Naive thymus-derived CD4-positive, alpha-beta T cell (primary cell): ENCODE measurements at regions not wholly inside any gene's neighbourhood (a gene's known extent, or its start where the extent isn't known, plus 50 kb on each side); places are given as distances from the start of the nearest gene placed in this dataset.

ENCODE experiments used
- ATAC-seq: fragments of 150-1000 bp; cut with Tn5 transposase; 2 replicates; pipeline ENCODE4 v1.10.0; 2021; ENCODE audit warnings: mild to moderate bottlenecking, moderate library complexity
- CTCF ChIA-PET: fragments of 350-600 bp; sonication (Branson Sonifier 250); formaldehyde crosslinking; loops from one replicate; lab custom pipeline; 2021; ENCODE audit warnings: antibody characterized with exemption; lab: Charles Lee
- POLR2A ChIA-PET: fragments of 350-600 bp; sonication (Branson Sonifier 250); formaldehyde crosslinking; loops from one replicate; lab custom pipeline; 2021; ENCODE audit warnings: antibody characterized with exemption, inconsistent platforms; lab: Charles Lee
- DNase-seq, 9 donors: peaks; one replicate each; pipeline versions ENCODE4 v3.0.0 to v3.0.0-alpha.2; 2020 to 2022; ENCODE audit warnings: mixed read lengths in 1 of 9
- H3K27ac ChIP-seq: one replicate; pipeline ENCODE4 v1.7.0; 2013; ENCODE audit warnings: mild to moderate bottlenecking, low read depth, low read length, moderate library complexity
- H3K27me3 ChIP-seq, 2 donors: one replicate each; pipeline ENCODE4 v1.7.0; 2013; ENCODE audit warnings: low read length in 2 of 2, mild to moderate bottlenecking in 2 of 2, moderate library complexity in 2 of 2; ENCODE audit not compliant: control insufficient read depth in 2 of 2, insufficient read depth in 2 of 2
- H3K36me3 ChIP-seq, 3 experiments: 1 replicate in 2 of 3; 2 replicates in 1 of 3; pipeline ENCODE4 v1.7.0; 2013; ENCODE audit warnings: low read length in 3 of 3, mild to moderate bottlenecking in 3 of 3, moderate library complexity in 1 of 3; ENCODE audit not compliant: insufficient read depth in 3 of 3, control insufficient read depth in 2 of 3
- H3K4me1 ChIP-seq, 2 donors: one replicate each; pipeline ENCODE4 v1.7.0; 2013; ENCODE audit warnings: low read length in 2 of 2, mild to moderate bottlenecking in 2 of 2, moderate library complexity in 1 of 2; ENCODE audit not compliant: control insufficient read depth in 2 of 2, insufficient read depth in 2 of 2
- H3K4me3 ChIP-seq: 2 replicates; pipeline ENCODE4 v1.7.0; 2013; ENCODE audit warnings: mild to moderate bottlenecking, low read length
- H3K9me3 ChIP-seq, 3 experiments: 1 replicate in 2 of 3; 2 replicates in 1 of 3; pipeline ENCODE4 v1.7.0; 2013; ENCODE audit warnings: low read length in 3 of 3; ENCODE audit not compliant: control insufficient read depth in 2 of 3
- H3K27ac Mint-ChIP-seq, 9 donors: one replicate each; pipeline ENCODE4 v1.8.0; 2020 to 2022; ENCODE audit warnings: mixed read lengths in 9 of 9, mild to moderate bottlenecking in 8 of 9, moderate library complexity in 5 of 9, inconsistent platforms in 2 of 9
- H3K27me3 Mint-ChIP-seq, 5 donors: one replicate each; pipeline ENCODE4 v1.8.0; 2021 to 2022; ENCODE audit warnings: mixed read lengths in 5 of 5, mild to moderate bottlenecking in 1 of 5
- H3K36me3 Mint-ChIP-seq, 5 donors: one replicate each; pipeline ENCODE4 v1.8.0; 2020 to 2022; ENCODE audit warnings: mixed read lengths in 5 of 5, mild to moderate bottlenecking in 3 of 5, inconsistent platforms in 1 of 5
- H3K4me1 Mint-ChIP-seq, 7 donors: one replicate each; pipeline ENCODE4 v1.8.0; 2020 to 2022; ENCODE audit warnings: mixed read lengths in 7 of 7, mild to moderate bottlenecking in 3 of 7, inconsistent platforms in 1 of 7
- H3K4me3 Mint-ChIP-seq, 10 donors: one replicate each; pipeline ENCODE4 v1.8.0; 2020 to 2022; ENCODE audit warnings: mild to moderate bottlenecking in 10 of 10, mixed read lengths in 10 of 10, moderate library complexity in 6 of 10, inconsistent platforms in 2 of 10
- H3K9me3 Mint-ChIP-seq, 11 donors: one replicate each; pipeline ENCODE4 v1.8.0; 2020 to 2022; ENCODE audit warnings: mixed read lengths in 11 of 11, mild to moderate bottlenecking in 4 of 11, inconsistent platforms in 1 of 11, moderate library complexity in 1 of 11
- intact Hi-C, 2 donors: fragments of 100-400 bp; cut with micrococcal nuclease; formaldehyde crosslinking; loops; one replicate each; pipeline ENCODE4 v1.15.1; 2023

- intact Hi-C loops: no loop called here
- peaks cover 0 to 4% (median 0%) of the 10 kb centered on the region in 11 donors for H3K9me3 Mint-ChIP-seq
- no peaks in the 10 kb centered on the region for H3K4me1 ChIP-seq
- H3K4me3 ChIP-seq: no peak overlapping the region
- no peak overlapping the region for H3K27ac Mint-ChIP-seq
- ATAC-seq: no peak
- H3K36me3 Mint-ChIP-seq: no peaks in the 10 kb centered on the region
- no peaks in the 10 kb centered on the region for H3K27me3 Mint-ChIP-seq
- POLR2A ChIA-PET: no interaction called here
- no peaks in the 10 kb centered on the region for H3K36me3 ChIP-seq
- H3K27me3 ChIP-seq: no peaks in the 10 kb centered on the region
- H3K27ac ChIP-seq: no peak overlapping the region
- no peak overlapping the region for H3K4me3 Mint-ChIP-seq
- no peaks in the 10 kb centered on the region for H3K9me3 ChIP-seq
- no peaks in the 10 kb centered on the region for H3K4me1 Mint-ChIP-seq
- DNase-seq: no peak
- CTCF ChIA-PET: no interaction called here
These were observed 593.7 kb upstream of the CHAC2 start for GRCh38 chr2:53173698-53174455.

GRCh38 chr2:53173091-53173490 lies 594.5 kb upstream of the CHAC2 start:
- no peaks in the 10 kb centered on the region for H3K4me1 Mint-ChIP-seq
- Histone ChIP-seq H3K4me3 (no peak overlapping the region), H3K27me3 (no peaks in the 10 kb centered on the region), H3K9me3 (no peaks in the 10 kb centered on the region), H3K27ac (no peak overlapping the region), H3K4me1 (no peaks in the 10 kb centered on the region), H3K36me3 (no peaks in the 10 kb centered on the region)
- intact Hi-C loops: no loop called here
- peaks cover 0 to 4% (median 0%) of the 10 kb centered on the region in 11 donors for H3K9me3 Mint-ChIP-seq
- ChIA-PET CTCF (no interaction called here), POLR2A (no interaction called here)
- H3K36me3 Mint-ChIP-seq: no peaks in the 10 kb centered on the region
- no peak overlapping the region for H3K4me3 Mint-ChIP-seq
- H3K27ac Mint-ChIP-seq: no peak overlapping the region
- ATAC-seq (no peak), DNase-seq (peak in 1 of 9 donors; percentile 0)
- no peaks in the 10 kb centered on the region for H3K27me3 Mint-ChIP-seq

GRCh38 chr2:53170466-53170865 lies 597.1 kb upstream of the CHAC2 start:
- Histone ChIP-seq H3K36me3 (no peaks in the 10 kb centered on the region), H3K27ac (no peak overlapping the region), H3K4me1 (no peaks in the 10 kb centered on the region), H3K27me3 (no peaks in the 10 kb centered on the region), H3K9me3 (no peaks in the 10 kb centered on the region), H3K4me3 (no peak overlapping the region)
- Mint-ChIP-seq H3K27me3 (no peaks in the 10 kb centered on the region), H3K9me3 (peaks cover 0 to 4% (median 0%) of the 10 kb centered on the region in 11 donors), H3K36me3 (no peaks in the 10 kb centered on the region), H3K4me3 (no peak overlapping the region), H3K27ac (no peak overlapping the region), H3K4me1 (no peaks in the 10 kb centered on the region)
- ATAC-seq (no peak), DNase-seq (no peak)
- intact Hi-C loops: no loop called here
- ChIA-PET CTCF (no interaction called here), POLR2A (no interaction called here)

GRCh38 chr2:53167227-53167626 lies 600.4 kb upstream of the CHAC2 start:
- H3K4me3 ChIP-seq: no peak overlapping the region
- no peak overlapping the region for H3K27ac ChIP-seq
- H3K36me3 ChIP-seq: no peaks in the 10 kb centered on the region
- DNase-seq (no peak), ATAC-seq (no peak)
- ChIA-PET POLR2A (no interaction called here), CTCF (no interaction called here)
- no peak overlapping the region for H3K27ac Mint-ChIP-seq
- no peaks in the 10 kb centered on the region for H3K27me3 Mint-ChIP-seq
- intact Hi-C loops: no loop called here
- H3K9me3 ChIP-seq: no peaks in the 10 kb centered on the region
- no peaks in the 10 kb centered on the region for H3K36me3 Mint-ChIP-seq
- H3K27me3 ChIP-seq: no peaks in the 10 kb centered on the region
- no peaks in the 10 kb centered on the region for H3K4me1 ChIP-seq
- H3K9me3 Mint-ChIP-seq: peaks cover 0 to 14% (median 8%) of the 10 kb centered on the region in 11 donors
- no peaks in the 10 kb centered on the region for H3K4me1 Mint-ChIP-seq
- H3K4me3 Mint-ChIP-seq: no peak overlapping the region

- Mint-ChIP-seq H3K27ac (no peak overlapping the region), H3K27me3 (no peaks in the 10 kb centered on the region), H3K4me1 (no peaks in the 10 kb centered on the region), H3K9me3 (peaks cover 0 to 9% (median 0%) of the 10 kb centered on the region in 11 donors), H3K4me3 (no peak overlapping the region), H3K36me3 (no peaks in the 10 kb centered on the region)
- ATAC-seq (no peak), DNase-seq (no peak)
- Histone ChIP-seq H3K27ac (no peak overlapping the region), H3K4me1 (no peaks in the 10 kb centered on the region), H3K9me3 (no peaks in the 10 kb centered on the region), H3K4me3 (no peak overlapping the region), H3K27me3 (no peaks in the 10 kb centered on the region), H3K36me3 (no peaks in the 10 kb centered on the region)
- POLR2A ChIA-PET: no interaction called here
- intact Hi-C loops: no loop called here
- CTCF ChIA-PET: no interaction called here
These were observed 617.5 kb upstream of the CHAC2 start for GRCh38 chr2:53150146-53150545.

- H3K4me3 ChIP-seq: no peak overlapping the region
- Mint-ChIP-seq H3K4me3 (no peak overlapping the region), H3K9me3 (peaks cover 0 to 9% (median 0%) of the 10 kb centered on the region in 11 donors), H3K27ac (no peak overlapping the region), H3K4me1 (no peaks in the 10 kb centered on the region), H3K27me3 (no peaks in the 10 kb centered on the region), H3K36me3 (no peaks in the 10 kb centered on the region)
- H3K9me3 ChIP-seq: no peaks in the 10 kb centered on the region
- DNase-seq: no peak
- no peaks in the 10 kb centered on the region for H3K4me1 ChIP-seq
- no peaks in the 10 kb centered on the region for H3K36me3 ChIP-seq
- CTCF ChIA-PET: no interaction called here
- ATAC-seq: no peak
- no peak overlapping the region for H3K27ac ChIP-seq
- intact Hi-C loops: no loop called here
- H3K27me3 ChIP-seq: no peaks in the 10 kb centered on the region
- POLR2A ChIA-PET: no interaction called here
These were observed 619.4 kb upstream of the CHAC2 start for GRCh38 chr2:53148221-53148620.

- Mint-ChIP-seq H3K4me3 (no peak overlapping the region), H3K27me3 (no peaks in the 10 kb centered on the region), H3K36me3 (no peaks in the 10 kb centered on the region), H3K4me1 (peaks cover 0 to 2% (median 0%) of the 10 kb centered on the region in 7 donors), H3K27ac (no peak overlapping the region), H3K9me3 (peaks cover 0 to 11% (median 1%) of the 10 kb centered on the region in 11 donors)
- H3K9me3 ChIP-seq: no peaks in the 10 kb centered on the region
- ChIA-PET POLR2A (no interaction called here), CTCF (no interaction called here)
- H3K36me3 ChIP-seq: no peaks in the 10 kb centered on the region
- ATAC-seq: no peak
- no peaks in the 10 kb centered on the region for H3K27me3 ChIP-seq
- DNase-seq: no peak
- intact Hi-C loops: no loop called here
- H3K27ac ChIP-seq: no peak overlapping the region
- no peaks in the 10 kb centered on the region for H3K4me1 ChIP-seq
- H3K4me3 ChIP-seq: no peak overlapping the region
These were observed 636.2 kb upstream of the CHAC2 start for GRCh38 chr2:53131416-53131815.
